HG03175 (cell line): ENCODE measurements at regions not wholly inside any gene's neighbourhood (a gene's known extent, or its start where the extent isn't known, plus 50 kb on each side); places are given as distances from the start of the nearest gene placed in this dataset.

Source experiments
- ATAC-seq: cut with Tn5 transposase; IDR thresholded peaks from one replicate; pipeline ENCODE4 v1.9.1; 2021; ENCODE audit warnings: mild to moderate bottlenecking, moderate library complexity; ENCODE audit not compliant: unreplicated experiment

- no peak for ATAC-seq
Observed at GRCh38 chr14:95466506-95466905, 49.9 kb downstream of the SYNE3 start.

GRCh38 chr14:95465936-95466335 lies 50.5 kb downstream of the SYNE3 start:
- ATAC-seq = no peak

DNA sequence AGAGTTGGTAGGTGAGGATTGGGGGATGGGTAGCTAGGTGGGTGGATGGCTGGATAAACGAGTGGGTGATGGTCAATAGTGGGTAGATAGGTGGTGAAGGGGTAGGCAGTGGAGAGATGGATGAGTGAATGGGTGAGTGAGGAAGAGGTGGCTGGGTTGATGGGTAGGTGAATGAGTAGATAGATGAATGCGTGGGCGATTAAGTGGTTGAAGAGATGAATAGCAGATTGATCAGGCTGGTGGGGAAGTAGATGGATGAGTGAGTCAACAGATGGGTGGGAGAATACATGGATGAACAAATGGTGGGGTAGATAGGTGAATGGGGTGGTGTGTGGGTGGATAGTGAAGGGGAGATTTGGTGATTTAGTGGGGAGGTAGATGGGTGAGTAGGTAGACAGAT lies 51.1 kb downstream of the SYNE3 start:
- no peak for ATAC-seq

DNA sequence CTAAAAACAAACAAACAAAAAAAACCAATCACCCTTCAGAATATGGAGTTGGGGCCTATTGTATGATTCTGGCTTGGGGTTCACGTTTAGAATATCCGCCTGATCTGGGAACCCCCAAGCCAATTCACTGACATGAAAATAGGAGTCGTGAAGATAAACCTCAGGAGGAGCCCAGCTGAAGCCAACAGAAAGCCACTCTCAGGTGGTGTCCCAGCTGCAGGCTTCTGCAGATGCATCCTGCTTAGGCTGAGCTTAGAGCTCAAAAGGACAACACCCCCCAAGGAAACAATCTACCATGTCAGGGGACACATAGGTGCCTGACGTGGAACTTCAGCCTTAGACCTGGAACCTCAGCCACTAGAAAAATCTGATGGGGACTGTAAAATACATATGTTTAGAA lies 51.9 kb downstream of the SYNE3 start:
- ATAC-seq = no peak

DNA sequence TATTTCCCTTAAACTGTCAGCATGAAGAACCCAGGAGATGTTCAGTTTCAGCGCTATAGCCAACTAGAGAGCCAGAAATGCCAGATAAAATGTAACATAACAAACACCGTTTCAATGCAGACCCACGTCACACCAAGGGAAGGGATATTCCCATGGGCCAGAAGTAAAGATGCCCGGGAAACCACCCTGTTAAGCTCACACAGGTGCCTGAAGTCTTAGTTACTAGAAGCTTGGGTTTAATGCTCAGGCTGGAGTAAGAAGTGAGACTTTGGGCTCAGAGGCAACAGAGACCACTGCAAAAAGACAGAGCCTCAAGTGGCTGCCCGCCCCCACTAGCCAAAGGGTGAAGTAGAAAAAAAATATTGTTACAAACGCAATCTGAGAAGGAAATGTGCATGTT lies 52.3 kb downstream of the SYNE3 start:
- ATAC-seq = no peak

DNA sequence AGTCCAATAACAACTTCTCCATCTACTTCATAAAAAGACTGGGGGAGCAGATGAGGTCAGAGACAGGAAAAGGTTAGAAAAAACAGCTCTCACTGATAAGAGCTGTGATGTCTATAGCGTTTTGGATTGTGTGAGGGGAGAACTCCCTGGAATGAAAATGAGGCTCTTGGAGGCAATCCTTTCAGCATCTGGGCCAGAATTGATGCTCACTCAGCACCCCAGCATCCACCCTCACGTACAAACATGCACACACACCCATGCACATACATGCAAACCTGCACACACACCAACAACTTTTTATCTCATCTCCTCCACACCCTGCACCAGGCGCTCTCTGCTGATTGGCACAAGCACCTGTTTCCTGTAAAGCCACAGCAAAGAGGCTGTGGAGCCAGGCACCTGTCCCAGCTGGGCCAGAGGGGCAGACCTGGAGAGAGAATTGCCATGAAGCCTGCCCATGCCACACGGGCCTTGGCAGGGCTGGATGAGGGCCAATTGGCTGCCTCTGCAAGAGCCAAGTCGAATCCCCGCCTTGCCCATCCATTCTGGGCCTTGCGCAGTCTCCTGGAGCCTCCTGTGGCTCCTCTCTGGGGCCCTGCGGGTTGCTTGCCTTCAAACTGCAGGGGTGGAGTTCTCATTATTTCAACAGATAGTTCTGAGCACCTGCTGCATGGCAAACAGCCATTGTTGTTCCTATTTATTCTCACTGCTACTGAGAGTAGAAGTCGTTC lies 53.1 kb downstream of the SYNE3 start:
- ATAC-seq = no peak

GRCh38 chr14:95462491-95462890 lies 54.0 kb downstream of the SYNE3 start:
- ATAC-seq = no peak

DNA sequence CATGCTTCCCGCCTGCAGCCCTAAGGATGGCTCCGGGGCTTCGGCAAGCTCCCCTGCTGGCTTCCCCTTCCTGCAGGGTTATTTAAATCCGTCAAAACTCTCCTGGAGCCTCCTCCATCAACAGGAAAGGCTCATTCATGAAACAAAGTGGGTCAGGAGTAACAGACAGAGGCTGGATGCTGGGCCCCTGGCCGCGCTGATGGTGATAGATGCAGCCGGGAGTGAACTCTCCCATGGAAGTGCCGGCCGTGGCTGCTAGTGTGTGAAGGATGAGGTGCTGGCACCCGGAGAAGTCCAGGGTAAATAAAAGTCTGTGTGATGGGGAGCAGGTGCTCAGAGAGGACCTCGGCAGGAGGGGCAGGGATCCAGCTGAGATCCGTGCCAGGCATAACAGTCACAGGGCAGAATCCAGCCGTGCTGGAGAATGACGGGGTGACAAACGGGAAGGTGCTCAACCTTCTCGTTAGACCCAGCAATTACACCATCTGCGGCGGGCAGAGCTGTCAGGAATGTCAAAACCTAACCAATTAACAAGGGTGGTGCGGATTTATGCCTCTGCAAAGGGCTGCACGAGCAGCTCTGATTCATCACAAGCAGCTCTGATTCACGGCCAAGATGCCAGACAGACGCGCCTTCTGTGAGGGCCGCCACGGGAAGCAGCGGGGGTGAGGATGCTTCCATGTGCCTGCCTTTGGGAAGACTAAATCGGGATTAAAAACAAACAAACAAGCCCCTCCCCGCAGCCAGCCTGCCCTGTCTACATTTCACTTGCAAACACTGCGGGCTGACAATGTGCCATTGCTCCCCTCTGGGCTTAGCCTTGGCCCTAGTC lies 55.6 kb downstream of the SYNE3 start:
- ATAC-seq = no peak

- no peak for ATAC-seq
Observed at GRCh38 chr14:95458906-95459305, 57.5 kb downstream of the SYNE3 start.

DNA sequence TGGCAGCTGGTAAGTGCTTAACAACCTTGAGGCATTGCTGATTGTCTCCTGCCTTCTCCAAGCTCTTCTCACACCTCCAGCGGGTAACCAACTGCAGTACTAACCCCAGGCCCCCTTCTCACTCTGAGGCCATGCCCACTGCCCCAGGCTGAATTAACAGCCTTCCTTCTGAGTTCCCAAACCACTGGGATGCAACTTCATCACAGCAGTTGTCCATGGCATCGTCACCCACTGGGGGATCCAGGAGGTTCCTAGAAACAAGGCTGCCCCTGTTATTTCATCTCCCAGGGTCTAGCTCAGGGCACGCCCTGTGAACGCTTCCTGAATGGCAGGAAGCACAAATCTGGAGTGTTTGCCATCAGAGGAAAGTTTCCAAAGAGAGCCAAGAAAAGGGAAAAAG lies 58.0 kb downstream of the SYNE3 start:
- no peak for ATAC-seq

- no peak for ATAC-seq
Observed at GRCh38 chr14:95456281-95456680, 60.2 kb downstream of the SYNE3 start.

- no peak for ATAC-seq
Observed at GRCh38 chr14:95455246-95455645, 61.2 kb downstream of the SYNE3 start.

- no peak for ATAC-seq
Observed at GRCh38 chr14:95453713-95453980, 62.8 kb downstream of the SYNE3 start.

GRCh38 chr14:95452893-95453712 lies 63.3 kb downstream of the SYNE3 start:
- ATAC-seq = no peak

DNA sequence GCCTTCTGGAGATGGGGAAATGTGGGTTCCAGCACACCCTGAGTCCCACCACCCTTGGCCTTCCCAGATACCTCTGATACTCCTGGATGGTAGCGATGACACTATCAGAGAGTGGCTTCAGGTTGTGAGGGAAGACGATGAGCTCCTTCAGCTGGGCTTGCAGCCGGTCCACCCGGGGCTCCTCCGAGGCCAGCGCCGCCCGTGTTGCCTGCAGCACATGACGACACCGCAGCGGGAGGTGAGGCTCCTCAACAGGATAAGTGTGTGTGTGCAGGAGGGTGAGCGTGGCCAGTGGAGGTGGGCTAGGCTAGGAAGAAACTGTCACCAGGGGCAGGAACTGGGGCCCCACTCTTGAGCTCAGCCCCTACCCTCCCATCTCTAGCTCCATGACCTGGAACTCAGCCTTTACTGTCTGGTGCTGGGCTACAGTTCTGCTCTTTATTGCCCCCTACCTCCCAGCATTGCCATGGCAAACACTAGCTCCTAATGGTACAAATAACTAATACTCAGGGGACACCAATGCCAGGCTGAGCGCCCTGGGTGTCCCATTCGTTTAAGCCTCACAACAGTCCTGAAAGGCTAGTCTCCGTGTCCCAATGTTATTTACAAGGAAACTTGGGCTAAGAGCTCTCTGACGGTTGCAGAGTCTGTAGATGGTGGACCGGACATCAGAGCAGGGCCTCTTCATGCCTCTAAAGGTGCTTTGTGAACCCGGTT lies 64.1 kb downstream of the SYNE3 start:
- ATAC-seq = no peak

- no peak for ATAC-seq
Observed at GRCh38 chr14:95449131-95449530, 67.3 kb downstream of the SYNE3 start.

DNA sequence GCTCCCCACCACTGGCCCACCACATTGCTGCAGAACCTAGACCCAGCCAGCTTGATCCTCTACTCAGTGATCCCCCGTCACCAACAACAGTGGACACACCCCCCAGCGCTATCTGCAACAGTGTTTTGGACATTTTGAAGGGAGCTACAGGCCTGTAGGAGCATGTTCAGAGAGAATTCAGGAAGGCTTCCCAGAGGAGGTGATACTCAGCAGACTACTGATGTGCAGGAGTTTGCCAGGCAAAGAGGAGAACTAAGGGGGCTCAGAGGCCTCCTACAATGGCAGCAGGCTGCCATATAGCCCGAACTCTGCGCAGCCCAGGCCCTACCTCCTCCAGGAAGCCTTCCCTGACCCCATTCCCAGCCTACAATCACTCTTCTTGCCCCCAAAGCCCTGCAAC lies 70.0 kb downstream of the SYNE3 start:
- no peak for ATAC-seq

DNA sequence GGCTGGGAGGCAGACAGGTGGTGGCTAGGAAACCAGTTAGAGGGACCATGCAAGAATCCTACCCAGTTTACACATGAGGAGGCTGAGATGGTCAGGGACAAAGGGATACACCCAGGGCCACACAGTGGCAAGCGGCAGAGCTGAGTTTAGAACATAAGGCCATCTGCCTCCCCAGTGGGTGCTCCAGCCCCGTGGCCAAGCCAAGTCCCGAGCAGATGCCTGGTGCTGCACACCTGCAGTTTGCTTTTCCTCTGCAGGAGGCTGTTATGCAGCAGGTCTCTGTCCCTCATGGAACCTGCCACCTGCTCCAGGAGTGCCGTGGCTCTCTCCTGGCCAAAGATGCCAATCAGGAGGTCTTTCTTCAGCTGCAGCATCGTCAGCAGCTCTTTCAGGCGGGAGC lies 70.8 kb downstream of the SYNE3 start:
- ATAC-seq = no peak

DNA sequence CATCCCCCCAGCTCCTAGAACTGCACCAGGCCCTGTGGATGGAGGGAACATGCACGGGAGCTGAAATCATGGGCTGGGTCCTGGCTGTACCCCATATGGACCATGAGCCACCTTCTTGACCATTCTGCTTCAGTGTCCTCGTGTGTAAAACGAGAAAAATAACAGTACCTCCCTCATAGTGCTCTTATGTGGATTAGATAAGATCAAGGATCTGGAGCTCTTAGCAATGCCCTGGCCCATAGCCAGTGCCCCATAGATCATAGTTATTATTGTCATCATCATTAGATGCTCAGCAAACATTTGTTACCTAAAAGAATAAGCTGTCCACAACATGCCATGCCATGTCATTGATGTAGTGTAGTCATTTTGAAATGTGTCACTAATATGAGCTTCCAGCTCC lies 71.3 kb downstream of the SYNE3 start:
- ATAC-seq = no peak

- ATAC-seq = no peak
Observed at GRCh38 chr14:95444132-95445129, 72.0 kb downstream of the SYNE3 start.
